ENCODE measurements at regions not wholly inside any gene's neighbourhood (a gene's known extent, or its start where the extent isn't known, plus 50 kb on each side); places are given as distances from the start of the nearest gene placed in this dataset.

- H3K27ac Mint-ChIP-seq, result no peak overlapping the region
- intact Hi-C loops (cut with micrococcal nuclease), result no loop called here
Observed at GRCh38 chr20:51886341-51886740, 84.0 kb upstream of the SALL4 start.

GRCh38 chr20:51884561-51884960 is 82.2 kb upstream of the SALL4 start:
- Mint-ChIP-seq H3K36me3 (no peaks in the 10 kb centered on the region), H3K4me1 (no peaks in the 10 kb centered on the region), H3K27ac (no peak overlapping the region), H3K27me3 (ENCODE audit: low read depth in 3 of 3) (peaks cover 0 to 6% (median 3%) of the 10 kb centered on the region in 3 donors), H3K4me3 (no peak overlapping the region), H3K9me3 (no peaks in the 10 kb centered on the region)
- Histone ChIP-seq H4K20me1 (ENCODE audit: insufficient read depth, low read length) (no peaks in the 10 kb centered on the region), H3K4me3 (replicated peaks in 1 of 3; ENCODE audit: low read depth in 2 of 3, low read length in 3 of 3) (no peak overlapping the region), H3K4me2 (replicated peaks; ENCODE audit: extremely low read depth, low read length, poor library complexity, severe bottlenecking) (no peak overlapping the region), H3K9ac (ENCODE audit: insufficient read depth, low read length, poor library complexity, severe bottlenecking) (no peak overlapping the region), H3K79me2 (ENCODE audit: insufficient read depth, low read length) (no peaks in the 10 kb centered on the region), H2AFZ (ENCODE audit: insufficient read depth, low read depth, low read length, poor library complexity, severe bottlenecking) (no peak overlapping the region), H3K27me3 (ENCODE audit: control insufficient read depth in 2 of 2, insufficient read depth in 2 of 2, low read length in 2 of 2) (no peaks in the 10 kb centered on the region), H3K4me1 (ENCODE audit: control insufficient read depth in 1 of 2, insufficient read depth in 2 of 2, low read length in 2 of 2) (no peaks in the 10 kb centered on the region), H3K36me3 (replicated peaks in 1 of 2; ENCODE audit: control insufficient read depth in 1 of 2, insufficient read depth in 2 of 2, low read length in 2 of 2) (no peaks in the 10 kb centered on the region), H3K27ac (ENCODE audit: low read depth in 1 of 2, low read length in 2 of 2) (no peak overlapping the region), H3K9me3 (replicated peaks in 1 of 2; ENCODE audit: control insufficient read depth in 1 of 2, insufficient read depth in 1 of 2, low read length in 2 of 2) (no peaks in the 10 kb centered on the region)
- no peak for TF ChIP-seq CTCF (IDR thresholded peaks at IDR 0.05)
- intact Hi-C loops (cut with micrococcal nuclease), result no loop called here
- 50% methylated on average over 2 of the region's 5 CpGs for WGBS (ENCODE audit: insufficient coverage)
- no peak for DNase-seq

More at GRCh38 chr20:51886341-51886740, 84.0 kb upstream of the SALL4 start:
- Histone ChIP-seq H3K4me1 (ENCODE audit: control insufficient read depth in 1 of 2, insufficient read depth in 2 of 2, low read length in 2 of 2) (no peaks in the 10 kb centered on the region), H3K27me3 (ENCODE audit: control insufficient read depth in 2 of 2, insufficient read depth in 2 of 2, low read length in 2 of 2) (no peaks in the 10 kb centered on the region), H3K27ac (ENCODE audit: low read depth in 1 of 2, low read length in 2 of 2) (no peak overlapping the region), H4K20me1 (ENCODE audit: insufficient read depth, low read length) (no peaks in the 10 kb centered on the region), H3K36me3 (replicated peaks in 1 of 2; ENCODE audit: control insufficient read depth in 1 of 2, insufficient read depth in 2 of 2, low read length in 2 of 2) (no peaks in the 10 kb centered on the region), H3K9ac (ENCODE audit: insufficient read depth, low read length, poor library complexity, severe bottlenecking) (no peak overlapping the region), H3K4me3 (replicated peaks in 1 of 3; ENCODE audit: low read depth in 2 of 3, low read length in 3 of 3) (no peak overlapping the region), H2AFZ (ENCODE audit: insufficient read depth, low read depth, low read length, poor library complexity, severe bottlenecking) (no peak overlapping the region), H3K4me2 (replicated peaks; ENCODE audit: extremely low read depth, low read length, poor library complexity, severe bottlenecking) (no peak overlapping the region), H3K79me2 (ENCODE audit: insufficient read depth, low read length) (no peaks in the 10 kb centered on the region), H3K9me3 (replicated peaks in 1 of 2; ENCODE audit: control insufficient read depth in 1 of 2, insufficient read depth in 1 of 2, low read length in 2 of 2) (no peaks in the 10 kb centered on the region)
- H3K27me3 Mint-ChIP-seq (ENCODE audit: low read depth in 3 of 3), result peaks cover 0 to 6% (median 3%) of the 10 kb centered on the region in 3 donors
- WGBS (ENCODE audit: insufficient coverage), result no CpG with 5 or more reads among the region's 2 CpGs
- TF ChIP-seq CTCF (IDR thresholded peaks at IDR 0.05), result no peak
- no peak for DNase-seq
- H3K9me3 Mint-ChIP-seq, result no peaks in the 10 kb centered on the region
- no peak overlapping the region for H3K4me3 Mint-ChIP-seq
- H3K4me1 Mint-ChIP-seq, result no peaks in the 10 kb centered on the region
- no peaks in the 10 kb centered on the region for H3K36me3 Mint-ChIP-seq
